Mesendoderm (in vitro differentiated cells): ENCODE measurements at regions not wholly inside any gene's neighbourhood (a gene's known extent, or its start where the extent isn't known, plus 50 kb on each side); places are given as distances from the start of the nearest gene placed in this dataset.
"Not testable (repeated sequence)": the region's sequence is repeated elsewhere in the genome, so short reads cannot be mapped to it uniquely, and the experiment has no call there.

Experiments
- DNase-seq: peaks from one replicate; pipeline ENCODE4 v3.0.0; 2013
- H2AK5ac ChIP-seq: 2 replicates; pipeline ENCODE4 v1.6.1; 2013; ENCODE audit warnings: low read length, inconsistent platforms
- H2BK120ac ChIP-seq: 2 replicates; pipeline ENCODE4 v1.6.1; 2013; ENCODE audit warnings: low read depth, mild to moderate bottlenecking, low read length, moderate library complexity, mixed read lengths
- H2BK15ac ChIP-seq: replicated peaks from 2 replicates; pipeline ENCODE4 v1.6.1; 2013; ENCODE audit warnings: low read depth, mild to moderate bottlenecking, moderate library complexity
- H2BK5ac ChIP-seq: 2 replicates; pipeline ENCODE4 v1.6.1; 2013; ENCODE audit warnings: low read length, inconsistent platforms
- H3K18ac ChIP-seq: 2 replicates; pipeline ENCODE4 v1.6.1; 2013; ENCODE audit warnings: mild to moderate bottlenecking, low read length, mixed read lengths
- H3K23ac ChIP-seq: one replicate; pipeline ENCODE4 v1.6.1; 2013; ENCODE audit warnings: low read length
- H3K27ac ChIP-seq: 2 replicates; pipeline ENCODE4 v1.5.1; 2013; ENCODE audit warnings: low read depth, mild to moderate bottlenecking, inconsistent platforms, low read length, moderate library complexity
- H3K27me3 ChIP-seq: 2 replicates; pipeline ENCODE4 v1.6.1; 2013; ENCODE audit warnings: low read length, control low read depth, mild to moderate bottlenecking, inconsistent platforms; ENCODE audit not compliant: insufficient read depth, poor library complexity
- H3K36me3 ChIP-seq: 2 replicates; pipeline ENCODE4 v1.6.1; 2013; ENCODE audit warnings: low read length, inconsistent platforms; ENCODE audit not compliant: control insufficient read depth, insufficient read depth
- H3K4ac ChIP-seq: one replicate; pipeline ENCODE4 v1.6.1; 2013; ENCODE audit warnings: low read depth, mild to moderate bottlenecking, low read length, moderate library complexity
- H3K4me1 ChIP-seq: 2 replicates; pipeline ENCODE4 v1.6.1; 2013; ENCODE audit warnings: low read depth, low read length, inconsistent platforms; ENCODE audit not compliant: control insufficient read depth
- H3K4me2 ChIP-seq: 2 replicates; pipeline ENCODE4 v1.6.1; 2013; ENCODE audit warnings: low read length
- H3K4me3 ChIP-seq: 2 replicates; pipeline ENCODE4 v1.5.1; 2013; ENCODE audit warnings: mild to moderate bottlenecking, low read length
- H3K56ac ChIP-seq: one replicate; pipeline ENCODE4 v1.6.1; 2013; ENCODE audit warnings: low read length
- H3K79me1 ChIP-seq: 2 replicates; pipeline ENCODE4 v1.6.1; 2013; ENCODE audit warnings: low read length, inconsistent platforms
- H3K79me2 ChIP-seq: 2 replicates; pipeline ENCODE4 v1.6.1; 2013; ENCODE audit warnings: mild to moderate bottlenecking, low read length; ENCODE audit not compliant: control insufficient read depth, insufficient read depth
- H3K9ac ChIP-seq: 2 replicates; pipeline ENCODE4 v1.6.1; 2013; ENCODE audit warnings: low read length, inconsistent platforms
- H4K5ac ChIP-seq: one replicate; pipeline ENCODE4 v1.6.1; 2013; ENCODE audit warnings: low read length
- H4K8ac ChIP-seq: one replicate; pipeline ENCODE4 v1.6.1; 2013; ENCODE audit warnings: low read depth, mild to moderate bottlenecking, control low read depth, low read length, moderate library complexity
- WGBS: extraction: QIAGEN DNeasy Blood & Tissue Kit; methylation state at CpG from one replicate; pipeline ENCODE4 v1.1.7; 2013; ENCODE audit warnings: low lambda C conversion rate, missing lambda C conversion rate; ENCODE audit not compliant: insufficient coverage; ENCODE audit errors: extremely low coverage; 5-methylcytosine and 5-hydroxymethylcytosine counted together

DNA sequence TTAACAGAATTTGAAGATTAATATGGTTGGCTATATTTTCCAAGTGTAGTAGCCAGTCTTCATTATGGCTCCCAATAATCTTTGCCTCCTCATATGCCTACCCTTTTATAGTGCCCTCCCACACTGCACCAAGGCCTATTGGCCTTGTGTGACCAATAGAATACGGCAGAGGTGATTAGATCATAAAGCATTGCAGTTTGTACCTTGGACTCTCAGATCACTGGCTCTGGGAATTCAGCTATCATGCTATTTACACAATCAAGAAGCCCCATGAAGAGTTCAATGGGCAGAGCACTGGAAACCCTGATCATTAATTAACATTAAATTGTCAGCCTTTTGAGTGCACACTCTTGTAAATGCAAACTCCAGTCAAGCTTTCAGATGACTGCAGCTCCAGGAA, 154.5 kb upstream of the MAGI2 start:
- Histone ChIP-seq H3K79me2 (no peaks in the 10 kb centered on the region), H3K4me1 (no peaks in the 10 kb centered on the region), H4K5ac (no peak overlapping the region), H3K18ac (no peak overlapping the region), H2BK120ac (no peak overlapping the region), H3K4ac (no peak overlapping the region), H3K4me2 (no peak overlapping the region), H3K27me3 (no peaks in the 10 kb centered on the region), H2AK5ac (no peak overlapping the region), H3K79me1 (no peaks in the 10 kb centered on the region), H2BK5ac (no peak overlapping the region), H3K27ac (no peak overlapping the region), H4K8ac (no peak overlapping the region), H2BK15ac (no peak overlapping the region), H3K4me3 (no peak overlapping the region), H3K36me3 (no peaks in the 10 kb centered on the region), H3K9ac (no peak overlapping the region), H3K56ac (no peak overlapping the region), H3K23ac (no peak overlapping the region)
- DNase-seq = no peak
- WGBS = no CpG with 5 or more reads among the region's 1 CpG

GRCh38 chr7:79604841-79605240, 151.4 kb upstream of the MAGI2 start:
- DNase-seq = no peak

GRCh38 chr7:79598351-79598750, 144.9 kb upstream of the MAGI2 start:
- Histone ChIP-seq H3K4me3 (no peak overlapping the region), H3K27ac (no peak overlapping the region), H3K4me1 (no peaks in the 10 kb centered on the region), H2AK5ac (no peak overlapping the region), H3K36me3 (no peaks in the 10 kb centered on the region), H3K27me3 (no peaks in the 10 kb centered on the region), H4K8ac (no peak overlapping the region), H3K4ac (no peak overlapping the region), H3K9ac (no peak overlapping the region), H3K56ac (no peak overlapping the region), H2BK5ac (no peak overlapping the region), H3K18ac (no peak overlapping the region), H3K79me1 (no peaks in the 10 kb centered on the region), H3K23ac (no peak overlapping the region), H3K79me2 (no peaks in the 10 kb centered on the region), H4K5ac (no peak overlapping the region), H2BK15ac (no peak overlapping the region), H3K4me2 (no peak overlapping the region), H2BK120ac (no peak overlapping the region)
- no peak for DNase-seq
- WGBS = no CpG with 5 or more reads among the region's 3 CpGs

More at GRCh38 chr7:79604841-79605240, 151.4 kb upstream of the MAGI2 start:
- H2AK5ac ChIP-seq = no peak overlapping the region
- no peaks in the 10 kb centered on the region for H3K4me1 ChIP-seq
- H3K18ac ChIP-seq = no peak overlapping the region
- no peak overlapping the region for H3K4me3 ChIP-seq
- no peaks in the 10 kb centered on the region for H3K79me2 ChIP-seq
- H3K4ac ChIP-seq = no peak overlapping the region
- no CpG with 5 or more reads among the region's 4 CpGs for WGBS
- H3K27me3 ChIP-seq = no peaks in the 10 kb centered on the region
- H3K23ac ChIP-seq = no peak overlapping the region
- no peak overlapping the region for H3K9ac ChIP-seq
- no peak overlapping the region for H2BK5ac ChIP-seq
- H4K5ac ChIP-seq = no peak overlapping the region
- no peaks in the 10 kb centered on the region for H3K36me3 ChIP-seq
- H2BK120ac ChIP-seq = no peak overlapping the region
- no peak overlapping the region for H3K56ac ChIP-seq
- H3K79me1 ChIP-seq = no peaks in the 10 kb centered on the region
- no peak overlapping the region for H3K27ac ChIP-seq
- no peak overlapping the region for H3K4me2 ChIP-seq
- H4K8ac ChIP-seq = no peak overlapping the region
- no peak overlapping the region for H2BK15ac ChIP-seq

DNA sequence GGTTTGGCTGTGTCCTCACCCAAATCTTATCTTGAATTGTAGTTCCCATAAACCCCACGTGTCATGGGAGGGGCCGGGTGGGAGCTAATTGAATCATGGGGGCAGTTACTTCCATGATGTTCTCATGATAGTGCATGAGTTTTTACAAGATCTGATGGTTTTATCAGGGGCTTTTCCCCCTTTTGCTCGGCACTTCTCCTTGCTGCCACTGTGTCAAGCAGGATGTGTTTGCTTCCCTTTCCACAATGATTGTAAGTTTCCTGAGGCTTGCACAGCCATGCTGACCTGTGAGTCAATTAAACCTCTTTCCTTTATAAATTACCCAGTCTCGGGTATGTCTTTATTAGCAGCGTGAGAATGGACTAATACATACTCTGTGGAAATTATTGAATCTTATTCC, 141.2 kb upstream of the MAGI2 start:
- not testable (repeated sequence) for H3K4ac ChIP-seq, H3K36me3 ChIP-seq, H3K79me1 ChIP-seq, DNase-seq, H2BK5ac ChIP-seq, H3K27ac ChIP-seq, H3K27me3 ChIP-seq, H3K23ac ChIP-seq, H2AK5ac ChIP-seq, H3K9ac ChIP-seq, H2BK15ac ChIP-seq, H3K79me2 ChIP-seq, H3K56ac ChIP-seq, H3K4me3 ChIP-seq, H4K5ac ChIP-seq, H3K18ac ChIP-seq, H2BK120ac ChIP-seq, H3K4me1 ChIP-seq, H4K8ac ChIP-seq, H3K4me2 ChIP-seq
- WGBS = no CpG with 5 or more reads among the region's 5 CpGs

GRCh38 chr7:79593866-79594301, 140.4 kb upstream of the MAGI2 start:
- Histone ChIP-seq H2BK15ac (no peak overlapping the region), H3K18ac (no peak overlapping the region), H4K5ac (no peak overlapping the region), H4K8ac (no peak overlapping the region), H2BK5ac (no peak overlapping the region), H3K79me2 (no peaks in the 10 kb centered on the region), H3K9ac (no peak overlapping the region), H3K23ac (no peak overlapping the region), H3K56ac (no peak overlapping the region), H3K27ac (no peak overlapping the region), H3K4ac (no peak overlapping the region), H2AK5ac (no peak overlapping the region), H3K79me1 (no peaks in the 10 kb centered on the region), H3K4me3 (no peak overlapping the region), H3K4me1 (no peaks in the 10 kb centered on the region), H3K4me2 (no peak overlapping the region), H3K36me3 (no peaks in the 10 kb centered on the region), H2BK120ac (no peak overlapping the region), H3K27me3 (no peaks in the 10 kb centered on the region)
- DNase-seq = no peak

- Histone ChIP-seq H3K23ac (no peak overlapping the region), H3K4me2 (no peak overlapping the region), H3K56ac (no peak overlapping the region), H2BK5ac (no peak overlapping the region), H2AK5ac (no peak overlapping the region), H4K5ac (no peak overlapping the region), H2BK120ac (no peak overlapping the region), H3K18ac (no peak overlapping the region), H3K36me3 (no peaks in the 10 kb centered on the region), H3K79me2 (no peaks in the 10 kb centered on the region), H3K4ac (no peak overlapping the region), H2BK15ac (no peak overlapping the region), H3K27me3 (no peaks in the 10 kb centered on the region), H3K4me1 (no peaks in the 10 kb centered on the region), H3K9ac (no peak overlapping the region), H4K8ac (no peak overlapping the region), H3K79me1 (no peaks in the 10 kb centered on the region), H3K27ac (no peak overlapping the region), H3K4me3 (no peak overlapping the region)
- no peak for DNase-seq
Observed at GRCh38 chr7:79590916-79591623, 137.6 kb upstream of the MAGI2 start.
